ENCODE measurements at regions not wholly inside any gene's neighbourhood (a gene's known extent, or its start where the extent isn't known, plus 50 kb on each side); places are given as distances from the start of the nearest gene placed in this dataset.

GRCh38 chr17:55965051-55965450 is 188.2 kb upstream of the ANKFN1 start:
- TF ChIP-seq NR2C2 (IDR thresholded peaks at IDR 0.05; ENCODE audit: borderline replicate concordance, control insufficient read depth, insufficient read length, low read depth) (no peak), REST (IDR thresholded peaks at IDR 0.05; ENCODE audit: low read depth, low read length) (no peak), ESRRA (IDR thresholded peaks at IDR 0.05; ENCODE audit: low read length) (no peak), SUPT20H (IDR thresholded peaks at IDR 0.05; ENCODE audit: borderline replicate concordance, control insufficient read depth, low read depth, low read length) (no peak), ZNF274 (IDR thresholded peaks at IDR 0.05; ENCODE audit: insufficient read depth, insufficient read length) (no peak), NFYB (IDR thresholded peaks at IDR 0.05; ENCODE audit: insufficient read depth, low read depth, low read length) (no peak), CUX1 (IDR thresholded peaks at IDR 0.05; ENCODE audit: insufficient replicate concordance, low read depth, low read length) (no peak), POLR2A (IDR thresholded peaks at IDR 0.05; ENCODE audit: low read depth, low read length) (no peak)
